Endothelial cell of umbilical vein (primary cell): ENCODE measurements at regions not wholly inside any gene's neighbourhood (a gene's known extent, or its start where the extent isn't known, plus 50 kb on each side); places are given as distances from the start of the nearest gene placed in this dataset.

Experiments used
- BruUV-seq: library from RNA; stranded (reverse); fragments of 400-500 nt; replicated peaks from 2 replicates; lab custom pipeline; 2021; lab: Mats Ljungman, UMichigan
- CTCF ChIA-PET: fragments of 300-600, 350-600 bp; sonication (Branson Sonifier 250); formaldehyde crosslinking; loops from one replicate; lab custom pipeline; 2021; ENCODE audit warnings: antibody characterized with exemption, inconsistent platforms; lab: Charles Lee
- POLR2A ChIA-PET: fragments of 300-600, 350-600 bp; sonication (Branson Sonifier 250); formaldehyde crosslinking; loops from one replicate; lab custom pipeline; 2021; ENCODE audit warnings: antibody characterized with exemption, inconsistent platforms; lab: Charles Lee
- DNase-seq: peaks from one replicate; pipeline ENCODE4 v3.0.0-alpha.2; 2011; ENCODE audit warnings: low read depth, low spot score
- FAIRE-seq: peaks from 2 replicates; lab custom pipeline; 2011; peaks lifted over from hg19 to GRCh38; lab: Jason Lieb, UNC
- H2AFZ ChIP-seq: 2 replicates; pipeline ENCODE4 v1.6.0; 2012; ENCODE audit warnings: low read depth, low read length, control low read depth, inconsistent platforms
- H3K27ac ChIP-seq: 2 replicates; pipeline ENCODE4 v1.5.1; 2011; ENCODE audit warnings: low read depth, mild to moderate bottlenecking, control low read depth, low read length, moderate library complexity; ENCODE audit not compliant: insufficient read depth
- H3K27me3 ChIP-seq, 2 experiments: 2 replicates each; pipeline versions ENCODE4 v1.6.0 to v1.6.1; 2011; ENCODE audit warnings: low read length in 2 of 2, mixed read lengths in 1 of 2; ENCODE audit not compliant: control insufficient read depth in 2 of 2, insufficient read depth in 2 of 2
- H3K36me3 ChIP-seq, 2 experiments: 2 replicates in 1 of 2; 3 replicates in 1 of 2; pipeline ENCODE4 v1.5.1; 2011; ENCODE audit warnings: low read length in 2 of 2, mild to moderate bottlenecking in 1 of 2, moderate library complexity in 1 of 2; ENCODE audit not compliant: control insufficient read depth in 2 of 2, insufficient read depth in 2 of 2; ENCODE audit errors: extremely low read depth in 1 of 2
- H3K4me1 ChIP-seq: 3 replicates; pipeline ENCODE4 v1.5.1; 2011; ENCODE audit warnings: mild to moderate bottlenecking, low read length; ENCODE audit not compliant: control insufficient read depth, insufficient read depth; ENCODE audit errors: extremely low read depth
- H3K4me2 ChIP-seq: 2 replicates; pipeline ENCODE4 v1.6.1; 2011; ENCODE audit warnings: low read length, control low read depth, mixed read lengths; ENCODE audit not compliant: insufficient read depth
- H3K4me3 ChIP-seq, 3 experiments: fragments of 200-600 bp in 1 of 3; sonication (generic), shearing (Covaris generic) in 1 of 3; replicated peaks in 1 of 3; 2 replicates each; pipeline ENCODE4 v1.5.1; 2011 to 2016; ENCODE audit warnings: control low read depth in 3 of 3, low read length in 3 of 3, mild to moderate bottlenecking in 2 of 3, inconsistent platforms in 1 of 3, low read depth in 1 of 3, moderate library complexity in 1 of 3; ENCODE audit not compliant: insufficient read depth in 1 of 3
- H3K79me2 ChIP-seq: 2 replicates; pipeline ENCODE4 v1.6.0; 2012; ENCODE audit warnings: low read length, inconsistent platforms; ENCODE audit not compliant: control insufficient read depth, insufficient read depth
- H3K9ac ChIP-seq: replicated peaks from 2 replicates; pipeline ENCODE3; 2011; ENCODE audit warnings: low read length, control low read depth; ENCODE audit not compliant: insufficient read depth; ENCODE audit errors: extremely low read depth
- H3K9me1 ChIP-seq: replicated peaks from 3 replicates; pipeline ENCODE4 v1.6.0; 2011; ENCODE audit warnings: mild to moderate bottlenecking, low read length; ENCODE audit not compliant: control insufficient read depth, insufficient read depth; ENCODE audit errors: extremely low read depth
- H3K9me3 ChIP-seq: replicated peaks from 2 replicates; pipeline ENCODE4 v1.5.1; 2012; ENCODE audit warnings: low read length, inconsistent platforms; ENCODE audit not compliant: control insufficient read depth, insufficient read depth
- H4K20me1 ChIP-seq: replicated peaks from 2 replicates; pipeline ENCODE3; 2011; ENCODE audit warnings: mild to moderate bottlenecking, low read length; ENCODE audit not compliant: control insufficient read depth, insufficient read depth; ENCODE audit errors: extremely low read depth
- EZH2 ChIP-seq: IDR thresholded peaks from 2 replicates; pipeline ENCODE4 v1.6.1; 2012; ENCODE audit warnings: borderline replicate concordance, low read depth, mild to moderate bottlenecking, moderate library complexity, low read length, inconsistent platforms; ENCODE audit not compliant: severe bottlenecking
- FOS ChIP-seq: IDR thresholded peaks from 2 replicates; pipeline ENCODE4 v1.6.1; 2011; ENCODE audit warnings: mild to moderate bottlenecking, low read length, moderate library complexity, borderline replicate concordance; ENCODE audit not compliant: insufficient read depth
- GATA2 ChIP-seq: IDR thresholded peaks from 2 replicates; pipeline ENCODE4 v1.7.0; 2011; ENCODE audit warnings: low read depth, mild to moderate bottlenecking, moderate library complexity, mixed read lengths, low read length; ENCODE audit not compliant: insufficient read length, insufficient read depth
- POLR2A ChIP-seq: IDR thresholded peaks from 2 replicates; pipeline ENCODE4 v1.6.1; 2012; ENCODE audit warnings: low read depth, mild to moderate bottlenecking, control low read depth, low read length
- POLR2AphosphoS5 ChIP-seq: IDR thresholded peaks from 2 replicates; pipeline ENCODE4 v1.6.1; 2012; ENCODE audit warnings: low read depth, mild to moderate bottlenecking, control low read depth, low read length, moderate library complexity; ENCODE audit not compliant: insufficient read depth
- dilution Hi-C: fragments of 300-500 bp; cut with MboI; formaldehyde crosslinking; loops from one replicate; pipeline ENCODE4 v1.15.0; 2019; ENCODE audit warnings: low sequenced_read_pairs; ENCODE audit not compliant: extremely low pct_ligation_motif_present
- intact Hi-C: fragments of 100-400 bp; cut with micrococcal nuclease; formaldehyde crosslinking; loops from one replicate; pipeline ENCODE4 v1.10.0; 2022
- TF ChIP-seq, protein P1 (sequence below): IDR thresholded peaks from 2 replicates; pipeline ENCODE4 v1.6.1; 2011; ENCODE audit not compliant: insufficient read depth, insufficient read length
- TF ChIP-seq, protein P2 (sequence below), 2 donors: IDR thresholded peaks; 1 replicate in 1 of 2; 2 replicates in 1 of 2; pipeline ENCODE4 v1.5.1; 2011; ENCODE audit warnings: low read length in 2 of 2, mild to moderate bottlenecking in 2 of 2, moderate library complexity in 2 of 2, control low read depth in 1 of 2, inconsistent platforms in 1 of 2, low read depth in 1 of 2; ENCODE audit not compliant: insufficient read depth in 1 of 2; ENCODE audit errors: extremely low read depth in 1 of 2

DNA sequence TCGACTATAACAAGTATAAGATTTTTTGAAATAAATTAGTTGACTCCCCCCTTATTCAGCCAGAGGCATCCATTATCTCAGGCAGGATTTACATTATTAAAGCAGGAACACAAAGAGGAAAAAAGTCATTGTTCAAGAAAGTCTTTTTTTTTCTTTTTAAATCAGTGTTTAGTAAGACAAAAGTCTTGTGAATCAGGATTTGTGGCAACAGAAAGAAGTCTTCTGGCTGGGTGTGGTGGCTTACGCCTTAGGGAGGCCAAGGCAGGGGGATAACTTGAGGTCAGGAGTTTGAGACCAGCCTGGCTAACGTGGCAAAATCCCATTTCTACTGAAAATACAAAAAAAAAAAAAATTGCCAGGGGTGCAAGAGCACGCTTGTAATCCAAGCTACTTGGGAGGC lies 505.5 kb downstream of the LMO4 start:
- no peak overlapping the region for H2AFZ ChIP-seq
- POLR2A ChIA-PET: no interaction called here
- FAIRE-seq: peak; percentile 46

More for the DNA sequence above, 505.5 kb downstream of the LMO4 start:
- dilution Hi-C loops: no loop called here
- Histone ChIP-seq H4K20me1 (no peaks in the 10 kb centered on the region), H3K27ac (no peak overlapping the region), H3K4me3 (no peak overlapping the region), H3K4me2 (no peak overlapping the region), H3K79me2 (no peaks in the 10 kb centered on the region), H3K9me3 (no peaks in the 10 kb centered on the region), H3K9ac (no peak overlapping the region), H3K36me3 (no peaks in the 10 kb centered on the region), H3K27me3 (no peaks in the 10 kb centered on the region), H3K9me1 (no peaks in the 10 kb centered on the region), H3K4me1 (no peaks in the 10 kb centered on the region)
- intact Hi-C loops: no loop called here
- BruUV-seq: no TSS peak
- CTCF ChIA-PET: interaction anchor here (1.2 kb wide), 1 partner anchor 11 kb away, joined by 3 read pairs; no protein-coding TSS in a partner anchor
- no peak for DNase-seq
- TF ChIP-seq, protein P1, sequence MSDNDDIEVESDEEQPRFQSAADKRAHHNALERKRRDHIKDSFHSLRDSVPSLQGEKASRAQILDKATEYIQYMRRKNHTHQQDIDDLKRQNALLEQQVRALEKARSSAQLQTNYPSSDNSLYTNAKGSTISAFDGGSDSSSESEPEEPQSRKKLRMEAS: no peak
- TF ChIP-seq, protein P2, sequence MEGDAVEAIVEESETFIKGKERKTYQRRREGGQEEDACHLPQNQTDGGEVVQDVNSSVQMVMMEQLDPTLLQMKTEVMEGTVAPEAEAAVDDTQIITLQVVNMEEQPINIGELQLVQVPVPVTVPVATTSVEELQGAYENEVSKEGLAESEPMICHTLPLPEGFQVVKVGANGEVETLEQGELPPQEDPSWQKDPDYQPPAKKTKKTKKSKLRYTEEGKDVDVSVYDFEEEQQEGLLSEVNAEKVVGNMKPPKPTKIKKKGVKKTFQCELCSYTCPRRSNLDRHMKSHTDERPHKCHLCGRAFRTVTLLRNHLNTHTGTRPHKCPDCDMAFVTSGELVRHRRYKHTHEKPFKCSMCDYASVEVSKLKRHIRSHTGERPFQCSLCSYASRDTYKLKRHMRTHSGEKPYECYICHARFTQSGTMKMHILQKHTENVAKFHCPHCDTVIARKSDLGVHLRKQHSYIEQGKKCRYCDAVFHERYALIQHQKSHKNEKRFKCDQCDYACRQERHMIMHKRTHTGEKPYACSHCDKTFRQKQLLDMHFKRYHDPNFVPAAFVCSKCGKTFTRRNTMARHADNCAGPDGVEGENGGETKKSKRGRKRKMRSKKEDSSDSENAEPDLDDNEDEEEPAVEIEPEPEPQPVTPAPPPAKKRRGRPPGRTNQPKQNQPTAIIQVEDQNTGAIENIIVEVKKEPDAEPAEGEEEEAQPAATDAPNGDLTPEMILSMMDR (IDR thresholded peaks at IDR 0.05; ENCODE audit: extremely low read depth in 1 of 2, insufficient read depth in 1 of 2, low read depth in 1 of 2, low read length in 2 of 2): no peak
- TF ChIP-seq GATA2: no peak
- no peak for TF ChIP-seq POLR2A
- no peak for TF ChIP-seq POLR2AphosphoS5
- no peak for TF ChIP-seq FOS
- TF ChIP-seq EZH2: no peak
